NOMO-1 treated with DMSO at 0.1 percent for 48 hours (cell line): ENCODE measurements at regions not wholly inside any gene's neighbourhood (a gene's known extent, or its start where the extent isn't known, plus 50 kb on each side); places are given as distances from the start of the nearest gene placed in this dataset.

Experiments
- DNase-seq: peaks from one replicate; lab custom pipeline; 2025; ENCODE audit not compliant: unreplicated experiment; lab: John Stamatoyannopoulos, UW

- no peak for DNase-seq
These were observed 124.8 kb upstream of the GPC1 start for GRCh38 chr2:240310645-240311044.

GRCh38 chr2:240311821-240312220, 123.6 kb upstream of the GPC1 start:
- no peak for DNase-seq

- no peak for DNase-seq
These were observed 116.1 kb upstream of the GPC1 start for GRCh38 chr2:240319221-240319854.

- no peak for DNase-seq
These were observed 115.6 kb upstream of the GPC1 start for GRCh38 chr2:240319855-240320203.

- DNase-seq: no peak
These were observed 115.1 kb upstream of the GPC1 start for GRCh38 chr2:240320204-240320993.

- no peak for DNase-seq
These were observed 113.1 kb upstream of the GPC1 start for GRCh38 chr2:240322231-240322955.

GRCh38 chr2:240322991-240323390, 112.5 kb upstream of the GPC1 start:
- no peak for DNase-seq

- DNase-seq: no peak
These were observed 111.7 kb upstream of the GPC1 start for GRCh38 chr2:240323601-240324291.

GRCh38 chr2:240324312-240325015, 111.0 kb upstream of the GPC1 start:
- no peak for DNase-seq

- DNase-seq: no peak
These were observed 110.2 kb upstream of the GPC1 start for GRCh38 chr2:240325016-240326007.

- DNase-seq: no peak
These were observed 109.2 kb upstream of the GPC1 start for GRCh38 chr2:240326246-240326645.

GRCh38 chr2:240326886-240327285, 108.6 kb upstream of the GPC1 start:
- DNase-seq: no peak

GRCh38 chr2:240327566-240327965, 107.9 kb upstream of the GPC1 start:
- DNase-seq: no peak

- DNase-seq: no peak
These were observed 106.9 kb upstream of the GPC1 start for GRCh38 chr2:240328526-240328925.

- DNase-seq: no peak
These were observed 106.3 kb upstream of the GPC1 start for GRCh38 chr2:240329116-240329665.

- no peak for DNase-seq
These were observed 105.7 kb upstream of the GPC1 start for GRCh38 chr2:240329778-240330177.

- DNase-seq: no peak
These were observed 101.5 kb upstream of the GPC1 start for GRCh38 chr2:240333985-240334384.

- no peak for DNase-seq
These were observed 100.4 kb upstream of the GPC1 start for GRCh38 chr2:240335061-240335460.

- DNase-seq: no peak
These were observed 98.5 kb upstream of the GPC1 start for GRCh38 chr2:240336820-240337427.
